ENCODE measurements at regions not wholly inside any gene's neighbourhood (a gene's known extent, or its start where the extent isn't known, plus 50 kb on each side); places are given as distances from the start of the nearest gene placed in this dataset.

DNA sequence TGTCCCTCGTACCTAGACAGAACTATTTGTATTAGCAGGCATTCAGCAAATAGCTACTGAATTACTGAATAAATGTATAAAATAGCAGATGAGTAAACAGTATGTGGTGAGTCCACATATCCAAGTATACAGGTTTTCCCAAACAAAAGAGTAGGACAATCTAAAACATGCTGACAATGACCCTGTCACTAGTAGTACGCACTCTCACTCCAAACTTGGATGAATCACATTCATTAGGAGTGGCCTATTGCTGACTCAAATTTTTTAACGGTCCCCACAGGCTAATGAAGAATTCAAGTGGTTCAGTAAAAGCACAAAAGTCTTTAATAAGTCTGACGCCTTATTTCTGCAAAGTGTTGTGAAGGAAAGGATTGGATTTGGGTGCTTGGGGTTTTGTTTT, 449.3 kb upstream of the THBS1 start:
- no peak for DNase-seq

DNA sequence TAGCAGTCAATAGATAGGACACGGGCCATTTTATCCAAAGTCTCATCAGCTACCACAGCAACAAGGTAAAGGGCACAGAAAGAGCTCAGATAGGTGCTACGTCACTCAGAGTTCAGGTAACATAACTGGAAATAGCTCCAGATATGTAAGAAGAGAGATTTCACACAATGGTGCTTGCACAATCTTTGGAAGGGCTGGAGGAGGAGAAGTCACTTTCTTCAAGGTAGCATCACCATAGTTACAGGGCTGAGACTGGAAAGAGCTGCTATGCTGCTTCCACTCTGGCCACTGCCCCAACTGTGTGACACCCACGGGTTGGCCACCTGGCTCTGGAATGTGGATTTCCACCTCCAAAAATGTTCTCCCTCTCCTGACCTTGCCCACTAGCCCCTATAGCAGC, 448.8 kb upstream of the THBS1 start:
- DNase-seq: no peak

DNA sequence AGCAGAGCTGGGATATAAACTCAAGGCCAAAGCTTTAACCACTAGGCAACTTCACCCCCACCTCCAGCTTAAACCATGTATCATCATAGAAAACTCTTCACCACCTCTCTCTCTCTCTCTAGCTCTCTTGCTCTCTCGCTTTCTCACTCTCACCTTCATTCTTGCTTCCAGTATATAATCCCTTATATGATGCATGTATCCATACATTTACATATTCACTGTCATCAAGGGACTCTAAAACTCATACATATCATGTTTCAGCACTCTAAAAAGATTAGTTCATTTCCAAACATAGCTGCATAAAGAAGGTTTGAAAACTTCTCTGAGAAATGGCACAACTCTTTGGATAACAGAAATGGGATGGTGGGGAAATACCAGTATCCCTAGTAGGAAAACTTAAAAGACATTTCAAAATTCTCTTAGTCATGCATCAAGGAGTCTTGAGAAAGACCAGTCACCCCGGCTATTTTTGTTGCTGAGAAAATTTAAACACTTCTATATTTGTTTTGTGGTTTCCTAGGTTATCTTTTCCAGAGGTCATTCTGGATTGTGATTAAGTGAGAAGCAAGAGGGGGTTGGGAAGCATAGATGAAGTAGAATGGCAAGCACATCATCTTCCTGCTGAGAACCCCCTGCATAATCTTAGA, 447.8 kb upstream of the THBS1 start:
- DNase-seq: peak; percentile 9

DNA sequence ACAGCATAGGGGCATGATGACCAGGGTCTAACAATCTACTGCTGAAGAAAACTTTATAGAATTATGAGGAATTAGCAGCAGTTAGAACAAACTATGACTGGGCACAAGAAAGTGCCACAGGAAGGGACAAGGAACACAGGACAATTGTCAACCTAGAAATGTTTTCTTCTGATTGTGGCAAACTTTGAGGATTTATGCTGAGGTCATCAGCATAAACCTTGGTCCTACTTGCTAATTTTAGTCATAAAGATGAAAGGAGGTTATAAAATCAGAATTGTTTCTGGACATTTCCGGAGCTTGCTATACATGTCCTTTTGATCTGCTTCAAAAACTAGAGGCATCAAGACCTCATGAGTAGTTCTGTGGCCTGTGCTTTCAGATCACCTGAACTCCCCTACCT, 446.6 kb upstream of the THBS1 start:
- no peak for DNase-seq

DNA sequence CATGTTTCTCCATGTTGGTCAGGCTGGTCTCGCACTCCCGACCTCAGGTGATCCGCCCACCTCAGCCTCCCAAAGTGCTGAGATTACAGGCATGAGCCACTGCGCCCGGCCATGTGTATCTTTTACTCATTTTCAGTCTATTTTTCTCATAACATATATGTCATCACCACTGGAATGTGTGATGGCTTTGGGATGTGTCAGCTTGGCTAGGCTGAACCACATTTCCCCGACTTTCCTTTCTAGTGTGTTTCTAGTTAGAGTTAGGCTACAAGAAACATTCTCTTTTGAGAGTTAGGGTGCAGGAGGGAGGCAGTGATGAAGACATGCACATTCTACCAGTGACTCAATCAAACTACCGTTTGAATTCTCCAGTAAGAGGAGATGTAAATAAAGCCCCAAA, 444.9 kb upstream of the THBS1 start:
- no peak for DNase-seq

DNA sequence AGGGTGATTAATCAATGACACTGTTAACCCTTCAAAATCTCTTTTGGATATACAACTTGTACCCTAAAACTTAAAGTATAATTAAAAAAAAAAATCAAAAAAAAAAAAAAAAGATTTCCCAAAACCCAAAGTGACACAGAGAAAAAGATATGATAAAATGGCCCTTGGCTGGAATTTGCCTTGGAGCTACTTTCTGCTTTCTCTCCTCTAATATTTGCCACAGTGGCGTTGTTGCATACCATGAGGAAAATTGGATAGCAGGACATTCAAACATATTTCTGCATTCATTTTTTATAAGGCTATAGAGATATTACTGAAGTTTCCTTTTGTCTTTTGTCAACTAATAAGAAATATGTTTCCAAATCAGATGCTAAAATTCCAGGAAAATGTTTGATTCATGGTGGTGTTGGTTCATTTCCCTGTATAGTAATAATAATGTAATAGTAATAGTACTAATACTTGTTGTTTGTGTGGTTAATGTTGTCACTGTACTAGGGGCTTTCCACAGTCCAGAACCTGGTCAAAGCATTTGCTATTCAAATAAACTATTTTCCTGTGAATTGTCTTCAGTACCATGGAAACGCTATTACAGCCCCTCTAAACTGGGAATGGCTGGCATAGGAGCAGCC, 441.3 kb upstream of the THBS1 start:
- DNase-seq: no peak

DNA sequence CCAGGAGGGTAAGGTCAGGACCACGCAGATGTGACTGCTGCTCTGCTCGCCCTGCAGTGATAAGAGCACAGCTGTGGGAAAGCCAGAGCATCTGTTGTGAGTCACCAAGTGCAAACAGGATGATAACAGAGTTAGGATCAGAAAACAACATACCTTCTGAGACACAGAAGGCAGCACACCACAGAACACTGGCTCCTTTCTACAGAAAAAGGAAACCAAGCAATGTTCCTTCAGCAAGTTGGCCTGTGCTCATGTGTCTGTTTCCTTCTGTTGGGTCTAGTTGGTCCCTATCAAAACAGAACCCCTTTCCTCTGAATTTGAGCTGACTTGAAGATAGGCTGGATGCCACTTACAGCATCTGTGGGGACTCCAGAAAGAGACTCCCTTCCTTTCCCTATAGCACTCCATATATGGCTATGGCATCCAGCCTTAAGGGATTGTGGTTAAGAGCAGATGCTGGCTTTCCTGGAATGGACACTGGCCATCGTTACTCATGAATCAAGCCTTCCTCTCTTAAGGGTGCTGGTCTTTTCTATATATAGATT, 440.7 kb upstream of the THBS1 start:
- DNase-seq: peak; percentile 91

DNA sequence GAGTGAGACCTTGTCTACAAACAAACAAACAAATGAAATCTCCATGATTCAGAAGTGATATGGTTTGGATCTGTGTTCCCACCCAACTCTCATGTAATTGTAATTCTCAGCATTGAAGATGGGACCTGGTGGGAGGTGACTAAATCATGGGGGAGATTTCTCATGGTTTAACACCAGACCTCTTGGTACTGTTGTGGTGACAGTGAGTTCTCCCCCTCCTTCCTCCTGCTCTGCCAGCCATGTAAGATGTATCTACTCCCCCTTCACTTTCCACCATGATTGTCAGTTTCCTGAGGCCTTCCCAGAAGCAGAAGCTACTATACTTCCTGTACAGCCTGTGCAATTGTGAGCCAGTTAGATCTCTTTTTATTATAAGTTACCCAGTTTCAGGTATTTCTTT, 438.4 kb upstream of the THBS1 start:
- DNase-seq: no peak

DNA sequence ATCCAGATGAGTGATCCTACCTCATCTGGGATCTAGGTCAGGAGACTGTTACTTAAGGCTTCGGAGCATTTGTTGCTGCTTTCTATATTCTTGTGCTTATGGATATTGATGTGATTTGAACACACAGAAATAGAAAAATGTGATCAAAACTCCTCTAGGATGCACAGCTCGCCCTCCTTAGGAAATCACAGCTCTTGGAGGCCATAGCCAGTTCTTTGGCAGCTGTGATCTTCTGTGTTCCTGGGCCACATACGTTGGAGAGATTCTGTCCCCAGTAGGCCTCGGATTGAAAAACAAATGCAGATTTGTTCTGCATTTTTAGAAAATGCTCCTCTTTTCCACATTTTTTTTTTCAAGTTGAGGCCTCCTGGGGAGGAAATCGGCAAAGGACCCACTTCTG, 437.4 kb upstream of the THBS1 start:
- no peak for DNase-seq

DNA sequence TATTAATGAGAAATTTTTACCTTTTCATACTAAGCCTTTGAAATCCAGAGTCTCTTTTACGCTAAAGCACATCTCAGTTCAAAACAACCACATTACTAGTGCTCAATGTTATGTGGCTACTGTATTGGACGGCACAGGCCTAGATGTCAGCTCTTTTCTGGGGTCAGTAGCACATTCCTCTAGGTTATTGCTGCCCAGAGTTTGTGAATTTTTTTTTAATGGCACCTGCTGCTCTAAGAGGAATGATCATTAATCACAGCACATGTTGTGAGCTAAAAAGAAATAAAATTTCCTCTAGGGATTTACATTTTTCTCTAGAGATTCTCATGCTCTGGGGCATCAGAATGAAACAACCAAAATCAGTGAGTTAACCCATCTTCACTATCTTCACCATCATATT, 436.8 kb upstream of the THBS1 start:
- no peak for DNase-seq

DNA sequence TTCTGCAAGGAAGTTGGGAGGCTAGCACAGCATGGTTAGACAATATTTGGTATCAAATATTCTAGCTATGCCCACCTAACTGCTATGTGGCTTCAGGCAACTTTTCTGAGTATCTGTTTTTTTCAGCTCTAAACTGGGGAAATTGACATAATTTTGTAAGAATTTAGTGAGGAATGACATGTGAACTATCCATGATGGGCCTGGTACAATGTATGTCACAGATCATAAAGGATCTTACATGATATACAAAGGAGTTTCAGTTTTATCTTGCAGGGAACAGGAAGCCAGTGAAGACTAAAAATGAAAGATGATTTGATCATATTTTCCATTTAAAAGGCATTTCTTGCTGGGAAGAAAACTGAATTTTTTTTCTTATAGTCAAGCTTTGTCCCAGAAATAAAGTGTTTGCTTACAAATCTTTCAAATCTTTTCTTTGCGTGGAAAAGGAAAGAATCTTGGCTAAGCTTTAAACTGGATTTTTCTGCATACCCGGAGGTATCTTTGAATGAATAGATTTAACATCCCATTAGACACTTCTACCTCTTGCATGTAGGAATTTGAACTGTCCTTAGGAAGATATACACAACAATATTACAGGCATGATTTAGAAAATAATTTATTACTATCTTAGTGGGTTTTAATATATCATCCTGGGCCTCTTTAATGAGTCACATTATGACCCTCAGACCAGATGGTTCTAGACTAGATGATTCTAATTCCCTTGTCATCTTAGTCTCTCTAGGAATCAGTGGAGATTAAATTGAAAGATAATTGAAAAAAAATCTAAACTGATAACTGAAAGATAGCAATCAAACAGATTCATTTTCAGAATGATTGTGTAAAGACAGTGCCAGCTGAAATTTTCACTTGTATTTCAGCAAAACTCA, 436.0 kb upstream of the THBS1 start:
- DNase-seq: no peak

DNA sequence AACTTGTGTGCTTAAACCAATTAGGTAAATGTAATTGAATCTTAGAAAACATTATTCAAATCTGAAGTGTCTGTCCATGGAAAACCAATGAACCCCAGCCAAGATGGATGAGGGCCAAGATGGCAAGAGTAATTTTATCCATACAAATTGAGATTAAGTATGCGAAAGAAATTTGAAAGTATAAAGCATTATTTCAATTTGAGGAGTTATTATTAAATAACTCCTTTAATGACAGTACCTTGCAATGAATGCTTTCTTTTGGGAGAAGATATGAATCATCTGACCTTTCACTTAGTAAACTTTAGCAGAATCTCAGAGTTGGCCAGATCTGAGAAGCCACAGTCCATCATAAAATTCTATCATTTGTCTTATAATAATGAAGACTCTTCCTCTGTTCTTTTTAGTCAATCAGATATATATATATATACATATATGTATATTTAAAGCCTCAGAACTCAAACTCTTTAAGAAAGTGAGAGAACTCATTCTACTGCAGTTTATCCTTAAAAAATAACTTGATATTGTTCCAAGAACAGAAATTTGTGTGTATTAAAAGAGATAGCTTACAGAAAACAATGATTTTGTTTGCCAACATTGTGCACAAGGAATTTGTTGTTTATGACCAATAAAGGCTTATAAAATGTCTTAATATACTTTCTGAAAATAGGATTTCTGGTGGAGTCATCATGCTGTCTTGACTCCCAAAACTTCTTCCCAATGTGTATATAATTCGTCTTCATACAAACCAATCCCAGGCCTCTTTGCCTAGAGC, 434.8 kb upstream of the THBS1 start:
- no peak for DNase-seq

DNA sequence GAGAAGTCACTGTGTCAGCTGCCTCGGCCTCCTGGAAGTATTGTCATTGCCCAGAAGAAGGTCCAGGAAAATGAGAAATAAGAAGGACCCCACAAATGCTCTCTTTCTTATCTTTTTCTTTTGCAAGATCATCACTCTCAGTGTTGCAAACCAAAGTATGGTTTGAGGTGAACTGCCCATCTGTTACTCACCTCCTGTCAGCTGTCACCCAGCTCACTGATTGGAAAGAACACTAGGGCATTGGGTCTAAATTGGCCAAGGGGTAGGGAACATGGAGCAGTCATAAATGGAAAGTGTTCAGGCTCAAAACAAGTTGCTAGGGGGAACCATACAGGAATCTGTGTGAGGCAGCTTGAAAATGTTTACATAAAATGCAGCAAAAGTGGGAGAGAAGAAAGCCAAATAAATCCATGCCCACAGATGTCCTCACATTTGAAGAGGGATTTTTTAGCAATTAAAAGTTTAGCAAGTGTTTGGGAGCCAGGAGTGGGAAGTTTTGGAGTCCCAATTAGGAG, 431.2 kb upstream of the THBS1 start:
- no peak for DNase-seq

DNA sequence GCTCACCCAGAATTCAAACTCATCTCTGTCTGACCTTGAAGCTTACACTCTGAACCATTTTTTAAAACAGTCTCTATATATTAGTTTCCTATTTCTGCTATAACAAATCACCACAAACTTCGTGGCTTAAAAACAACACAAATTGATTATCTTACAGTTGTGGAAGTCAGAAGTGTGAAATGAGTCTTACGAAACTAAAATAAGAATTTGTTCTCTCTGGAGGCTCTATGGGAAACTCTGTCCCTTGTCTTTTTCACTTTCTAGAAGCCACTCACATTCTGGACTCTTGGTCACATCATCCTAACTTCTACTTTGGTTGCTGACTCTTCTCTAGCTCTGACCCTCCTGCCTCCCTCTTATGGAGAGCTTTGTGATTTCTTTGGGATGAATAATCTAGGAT, 429.3 kb upstream of the THBS1 start:
- DNase-seq: no peak

DNA sequence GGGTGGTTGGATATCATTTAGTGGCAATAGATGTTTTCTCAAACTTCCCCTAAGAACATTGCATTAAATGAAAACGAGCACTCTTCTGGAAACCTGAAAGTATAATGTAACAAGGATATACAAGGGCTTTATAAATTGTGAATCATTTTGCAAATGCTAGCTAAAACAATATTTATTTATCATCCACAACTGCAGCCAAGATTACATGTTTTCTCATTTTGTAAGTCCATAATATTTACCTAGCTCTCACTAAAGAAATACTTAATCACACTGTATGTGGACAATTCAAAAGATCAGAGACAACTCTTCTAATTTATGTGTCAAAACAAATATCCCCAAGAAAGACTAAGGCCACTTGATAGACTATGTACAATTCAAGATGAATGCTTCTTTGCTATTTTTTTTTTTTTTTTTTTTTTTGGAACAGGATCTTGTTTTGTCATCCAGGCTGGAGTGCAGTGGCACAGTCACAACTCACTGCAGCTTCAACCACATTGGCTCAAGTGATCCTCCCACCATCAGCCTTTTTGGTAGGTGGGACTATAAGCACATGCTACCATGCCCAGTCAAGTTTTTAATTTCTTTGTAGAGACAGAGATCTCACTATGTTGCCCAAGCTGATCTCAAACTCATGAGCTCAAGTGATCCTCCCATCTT, 427.7 kb upstream of the THBS1 start:
- DNase-seq: no peak

DNA sequence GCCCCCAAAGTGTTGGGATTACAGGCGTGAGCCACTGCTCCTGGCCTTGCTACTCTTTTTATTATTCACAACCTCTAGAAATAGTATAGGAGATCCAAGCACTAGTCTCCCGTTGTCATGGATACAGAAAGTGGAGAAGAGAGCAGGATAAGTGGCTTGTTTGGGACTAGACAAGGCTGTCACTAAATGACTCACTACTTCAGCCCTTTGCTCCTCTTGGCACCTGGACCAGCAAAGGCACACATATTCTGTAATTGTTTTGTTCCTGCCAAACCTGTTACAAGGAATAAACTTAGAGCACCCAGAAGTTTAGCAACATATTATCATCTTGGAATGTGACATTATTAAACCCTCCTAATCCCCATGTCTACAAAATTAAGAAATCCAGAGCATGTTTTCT, 427.2 kb upstream of the THBS1 start:
- DNase-seq: no peak

DNA sequence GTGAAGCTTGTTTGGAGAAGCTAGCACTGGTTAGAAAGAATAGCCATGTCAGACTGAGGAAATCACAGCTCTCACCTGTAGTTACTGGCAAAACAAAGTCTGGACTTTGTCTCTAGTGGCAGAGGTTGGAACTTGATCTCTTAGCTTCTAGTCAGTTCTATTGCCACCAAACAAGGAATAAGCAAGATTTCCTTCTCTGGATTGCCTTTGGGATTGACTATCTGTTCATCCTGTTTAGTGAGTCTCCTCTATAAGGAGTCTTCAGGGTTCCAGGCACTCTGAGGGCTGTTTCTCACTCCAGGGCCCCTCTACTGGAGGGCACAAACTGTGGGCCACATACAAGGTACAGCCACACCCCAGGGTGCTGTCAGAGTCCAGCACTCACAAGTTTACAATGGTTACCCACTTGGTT, 426.6 kb upstream of the THBS1 start:
- no peak for DNase-seq

DNA sequence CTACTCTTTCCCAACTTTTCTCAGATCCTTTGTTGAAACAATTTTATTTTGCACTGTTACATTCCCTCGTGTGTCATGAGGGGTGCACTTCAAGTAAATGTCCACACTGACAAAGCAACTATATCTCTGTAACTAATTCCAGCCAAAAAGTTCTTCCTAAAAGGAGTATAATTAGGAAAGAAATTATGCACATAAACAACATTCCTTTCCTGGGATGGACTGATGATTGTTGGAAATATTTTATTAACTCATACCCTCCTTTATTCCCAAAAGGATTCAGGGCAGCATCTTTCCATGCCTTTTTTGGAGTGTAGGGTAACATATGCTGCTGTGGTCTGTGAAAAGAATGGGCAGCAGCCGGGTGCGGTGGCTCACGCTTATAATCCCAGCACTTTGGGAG, 426.1 kb upstream of the THBS1 start:
- DNase-seq: no peak

DNA sequence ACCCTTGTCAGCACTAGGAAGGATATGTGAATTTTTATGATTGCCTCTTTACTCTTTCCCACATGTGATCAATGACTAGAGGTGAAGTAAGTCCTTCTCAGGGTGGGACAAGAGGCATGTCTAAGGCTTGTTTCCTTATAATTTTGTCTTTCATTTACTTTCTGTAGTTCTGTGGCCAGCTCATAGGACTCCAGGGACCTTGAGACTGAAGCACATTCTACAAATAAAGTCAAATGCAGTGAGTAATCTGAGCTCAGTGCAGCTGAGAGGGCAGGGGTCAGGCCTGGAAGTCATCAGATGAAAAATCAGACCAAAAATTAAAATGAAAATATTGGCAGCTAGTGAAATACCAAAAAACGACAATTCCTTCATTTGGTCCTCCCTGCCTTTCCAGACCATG, 424.7 kb upstream of the THBS1 start:
- DNase-seq: no peak

DNA sequence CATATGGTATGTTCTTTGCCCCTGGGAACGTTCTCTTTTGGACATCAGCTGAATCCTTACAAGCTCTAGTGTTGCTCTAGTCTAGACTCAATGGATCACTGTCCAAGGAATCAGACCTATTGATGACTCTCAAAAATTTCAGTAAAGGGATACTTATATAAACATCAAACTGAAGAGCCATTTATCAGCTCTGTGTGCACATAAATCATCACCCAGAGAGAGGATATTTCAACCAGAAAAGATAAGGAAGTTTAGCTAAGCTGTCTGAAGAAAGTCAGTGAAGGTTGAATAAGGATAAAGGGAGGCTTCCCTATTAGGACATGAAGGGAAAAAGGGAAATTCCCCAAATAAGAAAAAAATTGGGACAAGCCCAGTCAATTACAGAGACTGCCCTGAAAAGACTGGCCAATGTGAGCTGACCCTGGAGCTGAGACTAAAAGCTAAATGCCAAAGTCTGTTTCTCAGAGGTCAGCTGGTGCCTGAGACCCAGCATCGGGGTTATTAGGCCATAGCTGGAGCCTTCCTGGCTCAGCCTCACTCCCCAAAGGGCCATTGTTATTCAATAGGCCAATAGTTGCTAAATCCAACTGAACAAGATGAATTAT, 424.1 kb upstream of the THBS1 start:
- DNase-seq: no peak

DNA sequence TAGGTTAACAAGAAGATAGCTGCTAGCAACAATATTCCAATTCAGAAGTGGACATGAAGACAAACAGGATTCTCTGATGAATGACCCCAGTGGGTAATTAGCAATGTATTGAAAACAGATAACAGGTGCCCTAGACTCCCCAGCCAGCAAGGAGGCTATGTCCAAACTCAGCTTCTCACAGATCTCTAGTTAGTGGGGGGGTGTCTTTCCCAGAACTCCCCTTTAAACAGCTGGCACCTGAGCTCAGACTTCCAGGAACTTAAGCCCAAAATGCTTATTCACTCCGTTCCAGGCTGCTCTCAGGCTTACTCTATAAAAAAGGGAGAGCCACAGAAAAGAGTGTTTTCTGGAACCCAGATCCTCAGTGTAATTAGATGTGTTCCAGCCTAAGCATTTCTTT, 423.0 kb upstream of the THBS1 start:
- DNase-seq: no peak

DNA sequence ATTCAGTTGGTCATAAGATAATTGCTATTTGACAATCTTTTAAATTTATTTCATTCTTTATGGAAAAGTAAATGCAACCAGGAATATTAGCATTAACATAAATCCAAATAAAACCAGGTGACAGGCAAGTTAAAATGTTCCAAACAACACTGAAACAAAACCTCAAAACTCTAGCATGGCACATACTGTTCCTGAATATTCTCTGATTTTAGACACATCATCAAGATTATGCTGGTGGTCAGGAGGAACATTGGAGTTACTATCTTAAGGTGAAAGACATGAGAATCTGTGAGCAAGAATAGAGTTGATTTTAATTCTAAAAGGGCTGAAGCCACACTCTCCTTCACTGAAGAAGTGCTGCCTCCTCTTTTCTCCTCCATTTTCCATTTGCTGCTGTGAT, 421.0 kb upstream of the THBS1 start:
- no peak for DNase-seq
